ENCODE measurements at regions not wholly inside any gene's neighbourhood (a gene's known extent, or its start where the extent isn't known, plus 50 kb on each side); places are given as distances from the start of the nearest gene placed in this dataset.

DNA sequence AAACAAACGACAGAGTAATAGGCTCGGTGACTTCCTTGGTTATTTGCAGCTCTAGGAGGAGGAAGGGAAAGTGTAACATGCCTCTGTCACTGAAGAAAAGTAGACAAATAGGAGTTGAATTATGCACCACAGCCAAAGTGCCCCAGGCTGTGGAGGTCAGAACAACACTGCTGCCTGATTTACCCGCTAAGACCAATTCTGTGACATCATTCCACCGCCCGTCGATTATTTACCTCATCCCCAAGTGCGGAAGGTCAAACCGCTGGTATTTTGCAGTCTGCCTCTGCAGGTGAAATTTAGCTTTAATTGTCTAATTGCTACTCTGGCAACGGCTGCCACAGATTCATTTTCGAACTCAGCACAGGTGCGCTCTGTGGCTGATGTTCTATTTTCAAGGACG is 106.3 kb upstream of the PRICKLE2 start:
- Mint-ChIP-seq H3K4me1 (no peaks in the 10 kb centered on the region), H3K4me3 (no peak overlapping the region), H3K36me3 (ENCODE audit: low read depth) (no peaks in the 10 kb centered on the region), H3K27ac (no peak overlapping the region), H3K27me3 (no peaks in the 10 kb centered on the region), H3K9me3 (no peaks in the 10 kb centered on the region)
- no peak for DNase-seq
- ChIA-PET CTCF (interaction anchor here (0.5 kb wide), 1 partner anchor 423 kb away, joined by 3 read pairs; no protein-coding TSS in a partner anchor), POLR2A (no interaction called here)

DNA sequence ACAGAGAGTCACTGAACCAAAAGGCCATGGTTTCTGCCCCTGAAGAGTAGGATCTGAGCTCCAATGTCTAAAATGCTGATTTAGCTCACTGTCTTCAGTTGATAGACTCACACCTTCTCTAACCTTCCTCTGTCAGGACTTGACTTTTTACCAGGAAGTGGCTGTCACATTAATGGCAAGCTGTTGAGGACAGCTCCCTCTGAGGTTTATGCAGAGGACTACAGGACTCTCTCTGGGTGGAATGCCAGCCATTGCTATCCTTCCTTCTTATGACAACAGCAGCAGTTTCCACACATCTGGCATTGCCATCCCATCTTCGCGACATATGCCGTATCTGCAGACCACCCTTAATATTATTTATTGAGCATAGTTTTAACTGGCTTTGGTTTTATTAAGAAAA is 103.8 kb upstream of the PRICKLE2 start:
- Mint-ChIP-seq H3K36me3 (ENCODE audit: low read depth) (no peaks in the 10 kb centered on the region), H3K9me3 (no peaks in the 10 kb centered on the region), H3K4me3 (no peak overlapping the region), H3K27ac (no peak overlapping the region), H3K27me3 (no peaks in the 10 kb centered on the region), H3K4me1 (no peaks in the 10 kb centered on the region)
- POLR2A ChIA-PET, result no interaction called here
- CTCF ChIA-PET, result no interaction called here
- no peak for DNase-seq

GRCh38 chr3:64327100-64327804 is 102.0 kb upstream of the PRICKLE2 start:
- Mint-ChIP-seq H3K27ac (no peak overlapping the region), H3K4me3 (no peak overlapping the region), H3K36me3 (ENCODE audit: low read depth) (no peaks in the 10 kb centered on the region), H3K4me1 (no peaks in the 10 kb centered on the region), H3K27me3 (peaks cover 2% of the 10 kb centered on the region), H3K9me3 (no peaks in the 10 kb centered on the region)
- POLR2A ChIA-PET, result no interaction called here
- CTCF ChIA-PET, result no interaction called here
- no peak for DNase-seq

DNA sequence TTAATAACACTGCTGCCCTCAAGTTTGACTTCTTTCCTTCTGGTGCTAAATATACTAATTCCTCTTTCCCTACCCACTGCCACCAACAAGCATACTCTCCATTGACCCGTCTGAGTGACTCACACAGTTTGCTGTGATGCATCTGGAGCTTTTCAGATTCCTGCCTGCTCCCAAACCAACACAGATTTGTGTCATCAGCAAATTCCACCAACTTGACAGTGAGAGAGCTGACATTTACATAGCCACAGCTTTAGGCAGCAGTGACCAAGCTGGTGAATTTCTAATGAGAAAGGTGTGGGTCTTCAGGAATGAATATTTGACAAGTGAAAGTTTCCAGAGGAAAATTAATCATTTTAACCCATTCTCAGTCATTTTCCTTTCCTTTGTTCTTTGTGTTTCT is 96.5 kb upstream of the PRICKLE2 start:
- no peak overlapping the region for H3K4me3 Mint-ChIP-seq
- ChIA-PET POLR2A (no interaction called here), CTCF (no interaction called here)
- H3K9me3 Mint-ChIP-seq, result no peaks in the 10 kb centered on the region
- peaks cover 2% of the 10 kb centered on the region for H3K27me3 Mint-ChIP-seq
- no peak overlapping the region for H3K27ac Mint-ChIP-seq
- no peak for DNase-seq
- no peaks in the 10 kb centered on the region for H3K4me1 Mint-ChIP-seq
- no peaks in the 10 kb centered on the region for H3K36me3 Mint-ChIP-seq (ENCODE audit: low read depth)

- POLR2A ChIA-PET, result no interaction called here
- peaks cover 2% of the 10 kb centered on the region for H3K27me3 Mint-ChIP-seq
- no peaks in the 10 kb centered on the region for H3K36me3 Mint-ChIP-seq (ENCODE audit: low read depth)
- no peak overlapping the region for H3K27ac Mint-ChIP-seq
- CTCF ChIA-PET, result no interaction called here
- DNase-seq, result no peak
- H3K4me3 Mint-ChIP-seq, result no peak overlapping the region
- no peaks in the 10 kb centered on the region for H3K9me3 Mint-ChIP-seq
- H3K4me1 Mint-ChIP-seq, result no peaks in the 10 kb centered on the region
Measured at GRCh38 chr3:64319391-64319790, 94.1 kb upstream of the PRICKLE2 start.

- peaks cover 2% of the 10 kb centered on the region for H3K27me3 Mint-ChIP-seq
- H3K27ac Mint-ChIP-seq, result no peak overlapping the region
- ChIA-PET POLR2A (no interaction called here), CTCF (no interaction called here)
- DNase-seq, result no peak
- no peaks in the 10 kb centered on the region for H3K36me3 Mint-ChIP-seq (ENCODE audit: low read depth)
- H3K9me3 Mint-ChIP-seq, result no peaks in the 10 kb centered on the region
- H3K4me3 Mint-ChIP-seq, result no peak overlapping the region
- H3K4me1 Mint-ChIP-seq, result no peaks in the 10 kb centered on the region
Measured at GRCh38 chr3:64318668-64319271, 93.5 kb upstream of the PRICKLE2 start.

DNA sequence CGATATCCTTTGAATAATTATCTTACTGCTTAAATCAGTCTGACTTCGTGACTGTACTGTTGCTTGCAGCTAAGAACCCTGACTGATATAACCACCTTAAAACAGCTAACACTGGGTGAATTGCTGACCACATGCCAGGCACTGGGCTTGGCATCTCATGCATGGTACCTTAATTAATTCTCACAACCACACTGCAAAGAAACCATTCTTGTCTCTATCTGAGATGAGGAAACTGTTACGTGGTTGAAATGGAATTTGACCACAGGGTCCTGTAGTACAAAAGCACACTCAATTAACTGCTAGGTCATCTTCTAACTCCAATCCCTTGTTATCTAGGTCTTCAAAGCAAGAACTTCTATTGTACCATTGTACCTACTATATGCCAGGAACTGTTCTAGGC is 92.7 kb upstream of the PRICKLE2 start:
- no peaks in the 10 kb centered on the region for H3K9me3 Mint-ChIP-seq
- POLR2A ChIA-PET, result no interaction called here
- no peaks in the 10 kb centered on the region for H3K36me3 Mint-ChIP-seq (ENCODE audit: low read depth)
- no peaks in the 10 kb centered on the region for H3K4me1 Mint-ChIP-seq
- CTCF ChIA-PET, result no interaction called here
- no peak overlapping the region for H3K27ac Mint-ChIP-seq
- no peaks in the 10 kb centered on the region for H3K27me3 Mint-ChIP-seq
- no peak for DNase-seq
- no peak overlapping the region for H3K4me3 Mint-ChIP-seq

GRCh38 chr3:64316971-64317370 is 91.7 kb upstream of the PRICKLE2 start:
- Mint-ChIP-seq H3K9me3 (no peaks in the 10 kb centered on the region), H3K27ac (no peak overlapping the region), H3K27me3 (no peaks in the 10 kb centered on the region), H3K36me3 (ENCODE audit: low read depth) (no peaks in the 10 kb centered on the region), H3K4me3 (no peak overlapping the region), H3K4me1 (no peaks in the 10 kb centered on the region)
- CTCF ChIA-PET, result no interaction called here
- POLR2A ChIA-PET, result no interaction called here
- no peak for DNase-seq

- H3K4me1 Mint-ChIP-seq, result no peaks in the 10 kb centered on the region
- H3K36me3 Mint-ChIP-seq (ENCODE audit: low read depth), result no peaks in the 10 kb centered on the region
- no peaks in the 10 kb centered on the region for H3K9me3 Mint-ChIP-seq
- no peaks in the 10 kb centered on the region for H3K27me3 Mint-ChIP-seq
- POLR2A ChIA-PET, result no interaction called here
- DNase-seq, result no peak
- H3K4me3 Mint-ChIP-seq, result no peak overlapping the region
- H3K27ac Mint-ChIP-seq, result no peak overlapping the region
- CTCF ChIA-PET, result interaction anchor here (0.5 kb wide), 1 partner anchor 1751 kb away, joined by 3 read pairs; no protein-coding TSS in a partner anchor
Measured at GRCh38 chr3:64311424-64312061, 86.3 kb upstream of the PRICKLE2 start.

DNA sequence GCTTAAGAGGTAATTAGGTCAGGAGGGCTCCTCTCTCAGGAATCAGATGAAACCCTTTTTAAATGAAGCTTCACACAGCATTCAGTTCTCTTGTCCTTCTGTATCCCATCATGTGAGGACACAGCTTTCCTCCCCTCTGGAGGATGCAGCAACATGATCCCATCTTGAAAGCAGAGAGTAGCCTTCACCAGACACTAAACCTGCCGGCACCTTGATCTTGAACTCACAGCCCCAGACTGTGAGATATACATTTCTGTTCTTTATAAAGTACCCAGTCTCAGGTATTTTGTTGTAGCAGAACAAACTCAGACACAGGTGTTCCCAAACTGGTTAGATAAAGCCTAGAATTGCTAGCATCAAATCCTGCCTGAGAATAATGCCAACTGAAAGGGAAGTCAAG is 83.7 kb upstream of the PRICKLE2 start:
- ChIA-PET POLR2A (no interaction called here), CTCF (no interaction called here)
- Mint-ChIP-seq H3K4me1 (no peaks in the 10 kb centered on the region), H3K27me3 (no peaks in the 10 kb centered on the region), H3K36me3 (ENCODE audit: low read depth) (no peaks in the 10 kb centered on the region), H3K27ac (no peak overlapping the region), H3K9me3 (no peaks in the 10 kb centered on the region), H3K4me3 (no peak overlapping the region)
- no peak for DNase-seq

GRCh38 chr3:64306745-64307144 is 81.5 kb upstream of the PRICKLE2 start:
- Mint-ChIP-seq H3K4me3 (no peak overlapping the region), H3K27me3 (no peaks in the 10 kb centered on the region), H3K4me1 (no peaks in the 10 kb centered on the region), H3K27ac (no peak overlapping the region), H3K9me3 (no peaks in the 10 kb centered on the region), H3K36me3 (ENCODE audit: low read depth) (no peaks in the 10 kb centered on the region)
- DNase-seq, result no peak
- CTCF ChIA-PET, result no interaction called here
- POLR2A ChIA-PET, result no interaction called here

GRCh38 chr3:64305731-64306130 is 80.5 kb upstream of the PRICKLE2 start:
- Mint-ChIP-seq H3K4me1 (no peaks in the 10 kb centered on the region), H3K36me3 (ENCODE audit: low read depth) (no peaks in the 10 kb centered on the region), H3K27me3 (peaks cover 2% of the 10 kb centered on the region), H3K27ac (no peak overlapping the region), H3K4me3 (no peak overlapping the region), H3K9me3 (no peaks in the 10 kb centered on the region)
- ChIA-PET CTCF (no interaction called here), POLR2A (no interaction called here)
- DNase-seq, result no peak

- Mint-ChIP-seq H3K27ac (no peak overlapping the region), H3K36me3 (ENCODE audit: low read depth) (no peaks in the 10 kb centered on the region), H3K4me3 (no peak overlapping the region), H3K9me3 (no peaks in the 10 kb centered on the region), H3K27me3 (peaks cover 2% of the 10 kb centered on the region), H3K4me1 (no peaks in the 10 kb centered on the region)
- ChIA-PET POLR2A (no interaction called here), CTCF (no interaction called here)
- DNase-seq, result no peak
Measured at GRCh38 chr3:64304828-64305410, 79.7 kb upstream of the PRICKLE2 start.

DNA sequence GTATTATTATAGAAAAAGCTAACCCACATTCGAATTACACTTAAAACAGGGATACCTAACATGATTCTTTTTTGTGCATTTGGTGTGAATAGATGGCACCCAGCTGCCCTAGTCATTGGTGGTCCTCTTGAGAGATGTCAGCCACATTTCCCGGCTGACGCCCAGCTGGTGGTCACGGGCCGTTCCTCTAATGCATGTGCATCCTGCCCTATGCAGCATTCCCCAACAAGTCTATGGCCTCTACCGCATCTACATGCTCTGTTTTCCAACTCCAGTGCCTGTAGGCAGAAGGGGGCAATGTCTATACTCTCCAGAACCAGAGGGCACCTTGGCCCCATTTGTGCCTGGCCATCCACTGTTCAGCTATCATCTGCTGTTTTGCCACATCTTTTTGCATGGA is 78.6 kb upstream of the PRICKLE2 start:
- no peak overlapping the region for H3K27ac Mint-ChIP-seq
- H3K36me3 Mint-ChIP-seq (ENCODE audit: low read depth), result no peaks in the 10 kb centered on the region
- CTCF ChIA-PET, result no interaction called here
- POLR2A ChIA-PET, result no interaction called here
- H3K27me3 Mint-ChIP-seq, result peaks cover 2% of the 10 kb centered on the region
- DNase-seq, result no peak
- no peak overlapping the region for H3K4me3 Mint-ChIP-seq
- H3K4me1 Mint-ChIP-seq, result no peaks in the 10 kb centered on the region
- H3K9me3 Mint-ChIP-seq, result no peaks in the 10 kb centered on the region

Measured in activated CD4-positive, alpha-beta memory T cell treated with anti-CD3 and anti-CD28 coated beads, Interleukin-2, amount 10 ng/mL, durations not matched to agents 7 days and 5 days (primary cell).